ENCODE measurements at regions not wholly inside any gene's neighbourhood (a gene's known extent, or its start where the extent isn't known, plus 50 kb on each side); places are given as distances from the start of the nearest gene placed in this dataset.
A peak's percentile ranks its signal among the peaks of the same experiment; 100 is the strongest.

GRCh38 chr11:23022854-23023253 lies 162.6 kb upstream of the CCDC179 start:
- H3K79me2 ChIP-seq (ENCODE audit: low read length), result no peaks in the 10 kb centered on the region
- no peaks in the 10 kb centered on the region for H3K36me3 ChIP-seq (replicated peaks; ENCODE audit: low read depth, low read length)
- H3K4me1 ChIP-seq (ENCODE audit: low read length), result peaks cover 35% of the 10 kb centered on the region
- no peaks in the 10 kb centered on the region for H3K27me3 ChIP-seq (ENCODE audit: low read depth, low read length)
- no peak overlapping the region for H3K4me3 ChIP-seq (ENCODE audit: low read length)
- H3K9ac ChIP-seq (ENCODE audit: low read length), result no peak overlapping the region
- H2AFZ ChIP-seq (ENCODE audit: low read depth, low read length), result 0 out of 2 replicates have a peak overlapping the region, but pooled peaks have one; percentile 14
- no peaks in the 10 kb centered on the region for H4K20me1 ChIP-seq (ENCODE audit: insufficient read depth, low read length)
- H3K9me3 ChIP-seq (ENCODE audit: insufficient read depth, low read length), result no peaks in the 10 kb centered on the region
- no peak overlapping the region for H3K27ac ChIP-seq (ENCODE audit: low read length)
- peak overlapping the region; percentile 32 for H3K4me2 ChIP-seq (ENCODE audit: low read length)
- TF ChIP-seq EZH2phosphoT487 (IDR thresholded peaks at IDR 0.05; ENCODE audit: low read depth) (no peak), CTCF (IDR thresholded peaks at IDR 0.05; ENCODE audit: low read depth, low read length) (no peak)

- Histone ChIP-seq H3K4me3 (ENCODE audit: low read length) (0 out of 2 replicates have a peak overlapping the region, but pooled peaks have one; percentile 12), H3K27ac (ENCODE audit: low read length) (no peak overlapping the region), H4K20me1 (ENCODE audit: insufficient read depth, low read length) (no peaks in the 10 kb centered on the region), H3K27me3 (ENCODE audit: low read depth, low read length) (no peaks in the 10 kb centered on the region), H3K79me2 (ENCODE audit: low read length) (no peaks in the 10 kb centered on the region), H3K36me3 (replicated peaks; ENCODE audit: low read depth, low read length) (no peaks in the 10 kb centered on the region), H3K4me1 (ENCODE audit: low read length) (peaks cover 35% of the 10 kb centered on the region), H3K4me2 (ENCODE audit: low read length) (peak overlapping the region; percentile 32), H2AFZ (ENCODE audit: low read depth, low read length) (no peak overlapping the region), H3K9me3 (ENCODE audit: insufficient read depth, low read length) (no peaks in the 10 kb centered on the region), H3K9ac (ENCODE audit: low read length) (no peak overlapping the region)
- no peak for TF ChIP-seq CTCF (IDR thresholded peaks at IDR 0.05; ENCODE audit: low read depth, low read length)
- TF ChIP-seq EZH2phosphoT487 (IDR thresholded peaks at IDR 0.05; ENCODE audit: low read depth), result no peak
Measured at GRCh38 chr11:23023319-23023718, 163.0 kb upstream of the CCDC179 start.

GRCh38 chr11:23041001-23041503 lies 180.8 kb upstream of the CCDC179 start:
- Histone ChIP-seq H3K9me3 (ENCODE audit: insufficient read depth, low read length) (no peaks in the 10 kb centered on the region), H3K27ac (ENCODE audit: low read length) (no peak overlapping the region), H3K4me3 (ENCODE audit: low read length) (no peak overlapping the region), H3K4me1 (ENCODE audit: low read length) (no peaks in the 10 kb centered on the region), H2AFZ (ENCODE audit: low read depth, low read length) (no peak overlapping the region), H3K9ac (ENCODE audit: low read length) (no peak overlapping the region), H3K4me2 (ENCODE audit: low read length) (no peak overlapping the region), H3K79me2 (ENCODE audit: low read length) (no peaks in the 10 kb centered on the region), H3K36me3 (replicated peaks; ENCODE audit: low read depth, low read length) (no peaks in the 10 kb centered on the region), H3K27me3 (ENCODE audit: low read depth, low read length) (no peaks in the 10 kb centered on the region), H4K20me1 (ENCODE audit: insufficient read depth, low read length) (no peaks in the 10 kb centered on the region)
- no peak for TF ChIP-seq CTCF (IDR thresholded peaks at IDR 0.05; ENCODE audit: low read depth, low read length)
- TF ChIP-seq EZH2phosphoT487 (IDR thresholded peaks at IDR 0.05; ENCODE audit: low read depth), result no peak

- H3K27ac ChIP-seq (ENCODE audit: low read length), result no peak overlapping the region
- TF ChIP-seq EZH2phosphoT487 (IDR thresholded peaks at IDR 0.05; ENCODE audit: low read depth), result no peak
- TF ChIP-seq CTCF (IDR thresholded peaks at IDR 0.05; ENCODE audit: low read depth, low read length), result no peak
- no peaks in the 10 kb centered on the region for H3K27me3 ChIP-seq (ENCODE audit: low read depth, low read length)
- no peak overlapping the region for H3K4me2 ChIP-seq (ENCODE audit: low read length)
- no peak overlapping the region for H3K9ac ChIP-seq (ENCODE audit: low read length)
- no peaks in the 10 kb centered on the region for H3K36me3 ChIP-seq (replicated peaks; ENCODE audit: low read depth, low read length)
- H3K4me3 ChIP-seq (ENCODE audit: low read length), result no peak overlapping the region
- peaks cover 5% of the 10 kb centered on the region; the same call in 1 of the 2 replicates for H3K4me1 ChIP-seq (ENCODE audit: low read length)
- H3K79me2 ChIP-seq (ENCODE audit: low read length), result no peaks in the 10 kb centered on the region
- H3K9me3 ChIP-seq (ENCODE audit: insufficient read depth, low read length), result no peaks in the 10 kb centered on the region
- no peak overlapping the region for H2AFZ ChIP-seq (ENCODE audit: low read depth, low read length)
- H4K20me1 ChIP-seq (ENCODE audit: insufficient read depth, low read length), result no peaks in the 10 kb centered on the region
Measured at GRCh38 chr11:23058656-23059055, 198.4 kb upstream of the CCDC179 start.
